ENCODE measurements at regions not wholly inside any gene's neighbourhood (a gene's known extent, or its start where the extent isn't known, plus 50 kb on each side); places are given as distances from the start of the nearest gene placed in this dataset.

DNA sequence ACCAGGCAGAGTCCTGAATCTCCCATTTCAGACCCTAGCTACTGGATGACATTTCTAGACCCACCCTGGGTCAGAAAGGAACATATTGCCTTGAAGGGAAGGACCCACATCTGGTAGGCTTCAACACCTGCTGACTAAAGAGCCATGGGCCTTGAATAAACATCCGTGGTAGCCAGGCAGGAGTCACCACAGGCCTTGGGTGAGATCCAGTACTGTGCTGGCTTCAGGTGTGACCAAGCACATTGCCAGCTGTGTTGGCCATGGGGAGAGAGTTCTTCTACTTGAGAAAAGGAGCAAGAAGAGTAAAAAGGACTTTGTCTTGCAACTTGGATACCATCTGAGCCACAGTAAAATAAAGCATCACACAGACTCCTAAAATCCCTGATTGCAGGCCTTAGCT, 332.6 kb downstream of the SLC16A7 start:
- DNase-seq (ENCODE audit: low spot score): peak; percentile 19

- DNase-seq (ENCODE audit: low spot score): peak; percentile 58
These were observed 333.3 kb downstream of the SLC16A7 start for GRCh38 chr12:59929110-59929509.

DNA sequence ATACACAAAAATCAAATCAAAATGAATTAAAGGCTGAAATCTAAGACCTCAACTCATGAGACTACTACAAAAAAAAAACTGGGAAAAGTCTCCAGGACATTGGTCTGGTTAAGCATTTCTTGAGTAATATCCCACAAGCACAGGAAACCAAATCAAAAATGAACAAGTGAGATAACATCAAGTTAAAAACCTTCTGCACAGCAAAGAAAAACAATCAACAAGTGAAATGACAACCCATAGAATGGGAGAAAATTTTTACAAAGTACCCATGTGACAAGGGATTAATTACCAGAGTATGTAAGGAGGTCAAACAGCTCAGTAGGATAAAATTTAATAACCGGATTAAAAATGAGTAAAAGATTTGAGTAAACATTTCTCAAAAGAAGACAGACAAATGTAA, 338.7 kb downstream of the SLC16A7 start:
- DNase-seq (ENCODE audit: low spot score): no peak

- DNase-seq (ENCODE audit: low spot score): no peak
These were observed 340.7 kb downstream of the SLC16A7 start for GRCh38 chr12:59936534-59936933.

DNA sequence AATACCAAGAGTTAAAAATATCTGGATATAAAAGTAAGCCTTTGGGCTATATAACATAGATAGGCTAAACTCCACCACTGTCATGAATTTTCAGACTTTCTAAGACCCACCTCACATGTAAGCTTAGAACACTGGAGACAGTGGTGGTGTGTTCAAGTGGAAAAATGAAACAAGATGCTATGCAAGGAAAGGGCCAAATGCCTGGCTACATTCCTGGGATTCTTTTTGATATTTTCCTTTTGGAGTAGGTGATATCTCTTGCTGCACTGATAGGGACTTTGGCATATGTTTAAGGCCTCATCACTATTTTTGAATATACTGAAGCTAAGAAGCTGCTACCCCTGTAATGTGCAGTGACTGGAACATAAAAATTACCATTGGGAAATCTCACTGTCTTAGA, 341.3 kb downstream of the SLC16A7 start:
- DNase-seq (ENCODE audit: low spot score): no peak

DNA sequence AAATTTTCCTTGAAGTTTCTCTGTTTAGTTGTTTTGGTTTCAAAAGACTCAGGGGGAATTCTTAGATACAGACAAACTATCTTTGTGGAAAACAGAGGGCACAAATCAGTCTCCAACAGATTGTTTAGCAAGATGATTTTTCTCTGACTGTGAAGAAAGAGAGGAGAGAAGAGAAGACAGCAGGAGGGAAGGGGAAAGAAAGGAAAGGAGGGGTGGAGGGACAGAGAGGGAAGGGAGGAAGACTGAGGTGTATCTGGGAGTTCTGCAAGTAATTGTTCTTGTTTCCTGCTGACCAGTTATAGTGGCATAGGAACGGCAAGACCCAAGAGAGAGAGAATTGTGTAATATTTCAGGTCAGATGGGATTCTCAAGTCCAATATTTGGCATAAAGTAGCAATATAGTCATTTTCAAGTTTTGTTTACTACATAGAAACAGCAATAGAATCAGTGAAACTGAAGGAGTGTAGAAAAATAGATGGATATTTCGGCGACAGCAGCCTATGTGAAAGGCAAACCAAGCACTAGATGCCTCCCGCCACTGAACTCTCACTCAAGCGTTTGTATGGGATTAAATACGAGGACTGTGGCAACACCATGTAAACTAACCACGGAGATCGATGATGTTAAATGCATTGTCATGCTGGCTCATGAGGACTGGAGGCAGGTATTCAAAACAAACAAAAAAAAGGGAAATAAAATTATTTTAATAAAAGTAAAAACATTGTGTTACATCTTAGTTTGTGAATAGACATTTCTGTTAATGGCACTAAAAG, 342.5 kb downstream of the SLC16A7 start:
- DNase-seq (ENCODE audit: low spot score): peak; percentile 4

DNA sequence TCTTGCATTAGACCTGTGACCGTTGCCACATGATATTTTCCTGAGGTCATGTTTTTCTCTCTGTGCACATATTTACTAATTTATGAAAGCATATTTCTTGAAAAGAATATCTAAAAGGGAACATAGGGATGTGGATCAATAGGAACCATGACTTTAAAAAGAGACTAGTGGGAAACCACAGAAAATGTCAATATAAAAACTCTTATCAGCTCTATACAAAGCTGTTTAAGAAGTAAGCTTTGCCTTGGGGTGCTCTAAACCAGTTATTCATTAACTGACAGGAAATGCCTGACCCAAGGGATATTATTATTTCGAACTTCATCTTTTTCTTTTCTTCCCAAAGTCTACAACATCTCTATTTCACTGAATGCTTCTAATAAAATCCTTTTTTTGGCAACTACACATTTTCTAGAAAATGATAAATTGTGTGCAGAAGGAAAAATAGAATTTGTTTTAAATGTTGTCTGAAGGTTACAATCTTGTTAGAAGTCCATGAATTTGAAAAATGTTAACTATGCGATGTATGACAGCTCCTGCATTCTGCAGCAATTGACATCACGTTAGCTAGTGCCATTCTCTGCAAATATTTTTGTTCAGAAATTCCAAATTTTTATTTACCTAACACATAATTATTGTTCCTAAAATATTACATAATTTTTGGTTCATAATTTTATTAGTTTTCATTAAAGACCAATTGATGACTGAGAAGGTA, 345.0 kb downstream of the SLC16A7 start:
- no peak for DNase-seq (ENCODE audit: low spot score)

DNA sequence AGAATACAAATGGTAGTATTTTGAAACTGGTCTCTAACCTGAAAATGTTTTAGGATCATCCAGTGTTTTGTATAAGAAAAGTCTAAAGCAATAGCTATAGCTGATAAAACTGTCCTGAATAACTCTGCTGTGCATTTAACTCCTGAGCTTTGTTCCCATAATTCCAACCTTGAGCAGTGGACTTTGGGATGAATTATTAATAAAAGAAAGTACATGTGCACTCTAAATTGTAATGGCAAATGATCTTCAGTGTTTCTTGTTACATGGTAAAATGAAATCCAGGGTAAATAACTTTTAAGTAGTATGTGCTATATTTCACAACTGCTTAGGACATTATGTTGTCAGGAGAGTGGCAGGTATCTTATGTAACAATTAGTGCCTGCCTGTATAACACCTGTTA, 345.6 kb downstream of the SLC16A7 start:
- no peak for DNase-seq (ENCODE audit: low spot score)

GRCh38 chr12:59944177-59944576, 348.3 kb downstream of the SLC16A7 start:
- no peak for DNase-seq (ENCODE audit: low spot score)

DNA sequence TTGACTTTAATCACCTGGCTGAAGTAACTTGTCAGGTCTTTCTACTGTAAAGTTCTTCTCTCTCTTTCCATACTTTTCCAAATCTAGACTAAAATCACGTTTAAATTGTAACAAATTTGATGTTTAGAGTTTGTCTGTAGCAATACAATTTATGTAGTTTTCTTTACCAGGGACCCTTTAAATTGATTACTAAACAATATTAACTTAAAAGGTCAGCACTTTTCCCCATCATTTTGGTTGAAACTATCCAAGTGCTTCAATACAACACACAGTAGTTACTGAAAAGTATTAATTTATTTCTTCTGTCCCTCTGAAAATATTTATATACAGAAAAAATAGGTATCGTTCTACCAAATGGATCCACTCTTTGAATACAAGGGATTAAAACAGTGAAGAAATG, 350.8 kb downstream of the SLC16A7 start:
- no peak for DNase-seq (ENCODE audit: low spot score)

DNA sequence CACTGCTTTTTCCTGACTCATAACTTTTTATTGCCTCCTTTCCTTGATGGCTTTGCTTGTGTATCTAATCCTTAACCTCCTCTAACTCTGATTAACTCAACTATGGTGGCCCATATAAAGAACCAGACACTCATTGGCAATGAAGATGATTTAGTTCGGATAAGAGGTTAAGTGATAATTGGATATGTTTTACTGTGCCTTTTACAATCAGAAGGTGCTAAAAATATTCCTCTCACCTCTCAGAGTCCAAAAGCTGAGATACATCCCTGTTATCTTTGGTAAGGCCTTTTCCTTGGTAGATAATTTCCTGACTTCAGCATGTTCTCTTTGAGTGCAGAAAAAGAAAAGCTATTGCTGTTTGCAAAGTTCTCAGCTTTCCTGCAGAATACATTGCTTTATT, 367.7 kb downstream of the SLC16A7 start:
- no peak for DNase-seq (ENCODE audit: low spot score)

- DNase-seq (ENCODE audit: low spot score): peak; percentile 73
These were observed 377.1 kb downstream of the SLC16A7 start for GRCh38 chr12:59972905-59973304.

- peak; percentile 41 for DNase-seq (ENCODE audit: low spot score)
These were observed 377.7 kb downstream of the SLC16A7 start for GRCh38 chr12:59973515-59973914.

- DNase-seq (ENCODE audit: low spot score): no peak
These were observed 381.9 kb downstream of the SLC16A7 start for GRCh38 chr12:59977779-59978178.

- DNase-seq (ENCODE audit: low spot score): no peak
These were observed 384.6 kb downstream of the SLC16A7 start for GRCh38 chr12:59980476-59980875.

GRCh38 chr12:59999291-59999690, 403.5 kb downstream of the SLC16A7 start:
- no peak for DNase-seq (ENCODE audit: low spot score)

DNA sequence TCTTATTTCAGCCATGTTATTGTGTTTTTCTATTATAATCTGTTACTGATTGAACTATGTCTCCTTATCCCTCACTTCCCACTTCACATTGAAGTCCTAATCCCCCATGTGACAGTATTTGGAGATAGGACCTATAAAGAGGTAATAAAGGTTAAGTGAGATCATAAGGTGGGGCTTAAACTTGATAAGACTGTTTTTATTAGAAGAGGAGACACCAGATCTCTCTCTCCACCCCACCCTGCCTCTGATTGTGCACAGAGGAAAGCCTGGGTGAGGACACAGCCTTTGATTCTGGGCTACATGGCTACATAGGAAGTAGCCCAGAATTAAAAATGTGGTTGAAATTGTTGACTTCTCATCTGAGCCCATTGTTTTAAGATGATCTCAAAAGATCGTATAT, 414.7 kb downstream of the SLC16A7 start:
- no peak for DNase-seq (ENCODE audit: low spot score)

GRCh38 chr12:60012659-60013058, 416.8 kb downstream of the SLC16A7 start:
- no peak for DNase-seq (ENCODE audit: low spot score)

DNA sequence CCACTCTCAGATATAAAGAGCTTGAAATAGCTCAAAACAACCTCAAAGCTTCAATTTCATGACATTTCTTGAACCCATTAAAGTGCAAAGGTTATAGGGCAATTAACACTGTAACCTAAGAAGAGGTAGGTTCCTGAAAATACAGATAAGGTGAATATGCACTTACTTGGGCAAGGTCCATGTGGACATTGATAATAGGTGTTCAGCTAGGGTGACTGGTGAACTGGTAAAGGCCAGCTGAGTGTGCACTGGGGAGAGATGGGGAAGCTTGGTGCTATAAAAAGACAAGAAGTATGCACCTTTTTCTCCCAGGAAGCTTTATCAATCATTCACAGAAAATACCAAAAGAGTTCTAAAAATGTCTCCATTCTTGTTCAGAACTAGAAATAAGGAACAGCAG, 418.6 kb downstream of the SLC16A7 start:
- no peak for DNase-seq (ENCODE audit: low spot score)

GRCh38 chr12:60020068-60020467, 424.2 kb downstream of the SLC16A7 start:
- no peak for DNase-seq (ENCODE audit: low spot score)

DNA sequence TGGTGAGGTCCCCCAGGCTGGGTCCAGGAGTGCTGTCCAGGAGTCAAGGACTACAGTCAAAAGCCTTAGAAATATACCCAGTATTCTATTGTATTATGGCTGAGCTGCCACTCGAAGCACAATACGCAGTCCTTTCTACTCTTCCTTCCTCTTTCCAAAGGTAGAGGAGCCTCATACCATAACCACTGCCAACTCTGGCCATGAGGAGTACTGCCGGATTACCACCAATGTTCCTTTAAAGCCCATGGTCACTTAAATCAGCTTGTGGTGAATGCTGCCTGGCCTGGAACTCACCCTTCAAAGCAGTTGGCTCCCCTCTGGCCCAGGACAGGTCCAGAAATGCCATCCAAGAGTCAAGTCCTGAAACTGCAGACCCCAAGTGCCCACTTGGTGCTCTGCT, 425.4 kb downstream of the SLC16A7 start:
- no peak for DNase-seq (ENCODE audit: low spot score)

GRCh38 chr12:60027266-60027665, 431.4 kb downstream of the SLC16A7 start:
- DNase-seq (ENCODE audit: low spot score): no peak

DNA sequence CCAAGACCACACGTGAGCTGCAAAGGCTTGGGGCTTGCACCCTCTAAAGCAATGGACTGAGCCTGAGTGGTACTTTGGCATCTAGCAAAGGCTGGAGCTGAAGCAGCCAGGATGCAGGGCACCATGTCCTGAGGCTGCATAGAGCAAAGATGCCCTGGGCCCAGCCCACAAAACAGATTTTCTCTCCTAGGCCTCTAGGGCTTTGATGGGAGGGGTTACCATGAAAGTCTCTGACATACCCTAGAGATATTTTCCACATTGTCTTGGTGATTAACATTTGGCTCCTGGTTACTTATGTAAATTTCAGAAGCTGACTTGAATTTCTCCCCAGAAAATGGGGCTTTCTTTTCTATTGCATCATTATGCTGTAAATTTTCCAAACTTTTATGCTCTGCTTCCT, 438.3 kb downstream of the SLC16A7 start:
- no peak for DNase-seq (ENCODE audit: low spot score)

- DNase-seq (ENCODE audit: low spot score): no peak
These were observed 440.0 kb downstream of the SLC16A7 start for GRCh38 chr12:60035835-60036234.

All from H4 (cell line).